Nephron (organoid): ENCODE measurements at regions not wholly inside any gene's neighbourhood (a gene's known extent, or its start where the extent isn't known, plus 50 kb on each side); places are given as distances from the start of the nearest gene placed in this dataset.

Source experiments
- H3K27ac Mint-ChIP-seq, 3 experiments: 2 replicates each; pipeline ENCODE4 v1.8.0; 2020; ENCODE audit warnings: mixed read lengths in 3 of 3, mild to moderate bottlenecking in 2 of 3, moderate library complexity in 1 of 3
- H3K27me3 Mint-ChIP-seq: 2 replicates; pipeline ENCODE4 v1.8.0; 2021; ENCODE audit warnings: low read depth, mild to moderate bottlenecking, moderate library complexity, mixed read lengths
- H3K36me3 Mint-ChIP-seq: 2 replicates; pipeline ENCODE4 v1.8.0; 2020; ENCODE audit warnings: low read depth, mixed read lengths
- H3K4me1 Mint-ChIP-seq: 2 replicates; pipeline ENCODE4 v1.8.0; 2020; ENCODE audit warnings: mixed read lengths
- H3K4me3 Mint-ChIP-seq, 3 experiments: 2 replicates each; pipeline ENCODE4 v1.8.0; 2020; ENCODE audit warnings: mild to moderate bottlenecking in 3 of 3, mixed read lengths in 3 of 3, moderate library complexity in 2 of 3
- H3K9me3 Mint-ChIP-seq: 2 replicates; pipeline ENCODE4 v1.8.0; 2020; ENCODE audit warnings: mixed read lengths
- CTCF ChIP-seq, 3 experiments: fragments of 200-600 bp; sonication (generic); IDR thresholded peaks; one replicate each; pipeline ENCODE4 v1.5.0; 2021; ENCODE audit warnings: antibody characterized with exemption in 3 of 3; ENCODE audit not compliant: unreplicated experiment in 3 of 3

GRCh38 chr11:92511522-92512203 lies 287.0 kb downstream of the FAT3 start:
- H3K4me3 Mint-ChIP-seq, result no peak overlapping the region
- H3K36me3 Mint-ChIP-seq, result peaks cover 3% of the 10 kb centered on the region
- no peaks in the 10 kb centered on the region for H3K27me3 Mint-ChIP-seq
- no peaks in the 10 kb centered on the region for H3K4me1 Mint-ChIP-seq
- TF ChIP-seq CTCF (IDR thresholded peaks at IDR 0.05; ENCODE audit: unreplicated experiment in 3 of 3), result no peak
- no peak overlapping the region for H3K27ac Mint-ChIP-seq
- peaks cover 8% of the 10 kb centered on the region for H3K9me3 Mint-ChIP-seq

GRCh38 chr11:92512204-92512569 lies 287.6 kb downstream of the FAT3 start:
- no peak for TF ChIP-seq CTCF (IDR thresholded peaks at IDR 0.05; ENCODE audit: unreplicated experiment in 3 of 3)
- H3K4me1 Mint-ChIP-seq, result no peaks in the 10 kb centered on the region
- H3K36me3 Mint-ChIP-seq, result peaks cover 5% of the 10 kb centered on the region
- no peaks in the 10 kb centered on the region for H3K27me3 Mint-ChIP-seq
- H3K27ac Mint-ChIP-seq, result no peak overlapping the region
- no peak overlapping the region for H3K4me3 Mint-ChIP-seq
- H3K9me3 Mint-ChIP-seq, result peaks cover 13% of the 10 kb centered on the region

- H3K9me3 Mint-ChIP-seq, result no peaks in the 10 kb centered on the region
- H3K36me3 Mint-ChIP-seq, result peaks cover 6% of the 10 kb centered on the region
- H3K27me3 Mint-ChIP-seq, result no peaks in the 10 kb centered on the region
- H3K4me3 Mint-ChIP-seq, result no peak overlapping the region
- H3K27ac Mint-ChIP-seq, result no peak overlapping the region
- no peak for TF ChIP-seq CTCF (IDR thresholded peaks at IDR 0.05; ENCODE audit: unreplicated experiment in 3 of 3)
- peaks cover 9% of the 10 kb centered on the region for H3K4me1 Mint-ChIP-seq
Measured at GRCh38 chr11:92523611-92524010, 299.0 kb downstream of the FAT3 start.

- no peak overlapping the region for H3K4me3 Mint-ChIP-seq
- TF ChIP-seq CTCF (IDR thresholded peaks at IDR 0.05; ENCODE audit: unreplicated experiment in 3 of 3), result no peak
- H3K27ac Mint-ChIP-seq, result no peak overlapping the region
- peaks cover 6% of the 10 kb centered on the region for H3K36me3 Mint-ChIP-seq
- H3K9me3 Mint-ChIP-seq, result no peaks in the 10 kb centered on the region
- peaks cover 18% of the 10 kb centered on the region for H3K4me1 Mint-ChIP-seq
- H3K27me3 Mint-ChIP-seq, result no peaks in the 10 kb centered on the region
Measured at GRCh38 chr11:92524542-92524941, 299.9 kb downstream of the FAT3 start.

GRCh38 chr11:92527467-92527866 lies 302.8 kb downstream of the FAT3 start:
- TF ChIP-seq CTCF (IDR thresholded peaks at IDR 0.05; ENCODE audit: unreplicated experiment in 3 of 3), result no peak
- peak overlapping the region; percentile 15 to 45 (median 26) for H3K27ac Mint-ChIP-seq
- H3K4me1 Mint-ChIP-seq, result peaks cover 21% of the 10 kb centered on the region
- H3K4me3 Mint-ChIP-seq, result no peak overlapping the region
- H3K27me3 Mint-ChIP-seq, result no peaks in the 10 kb centered on the region
- H3K36me3 Mint-ChIP-seq, result peaks cover 6% of the 10 kb centered on the region
- no peaks in the 10 kb centered on the region for H3K9me3 Mint-ChIP-seq

- no peak overlapping the region for H3K4me3 Mint-ChIP-seq
- peaks cover 21% of the 10 kb centered on the region for H3K4me1 Mint-ChIP-seq
- peak overlapping the region; percentile 15 to 45 (median 26) for H3K27ac Mint-ChIP-seq
- H3K36me3 Mint-ChIP-seq, result peaks cover 6% of the 10 kb centered on the region
- TF ChIP-seq CTCF (IDR thresholded peaks at IDR 0.05; ENCODE audit: unreplicated experiment in 3 of 3), result no peak
- H3K27me3 Mint-ChIP-seq, result no peaks in the 10 kb centered on the region
- no peaks in the 10 kb centered on the region for H3K9me3 Mint-ChIP-seq
Measured at GRCh38 chr11:92528001-92528400, 303.4 kb downstream of the FAT3 start.
